DND-41 (cell line): ENCODE measurements at regions not wholly inside any gene's neighbourhood (a gene's known extent, or its start where the extent isn't known, plus 50 kb on each side); places are given as distances from the start of the nearest gene placed in this dataset.
A peak's percentile ranks its signal among the peaks of the same experiment; 100 is the strongest.
"Not testable (repeated sequence)": the region's sequence is repeated elsewhere in the genome, so short reads cannot be mapped to it uniquely, and the experiment has no call there.

ENCODE experiments used
- ATAC-seq: fragments of 200-7000 bp; cut with Tn5 transposase; 3 replicates; pipeline ENCODE4 v1.9.1; 2021; ENCODE audit warnings: low read depth; ENCODE audit not compliant: insufficient read depth
- DNase-seq: peaks from one replicate; pipeline ENCODE4 v3.0.0-alpha.2; 2020
- H2AFZ ChIP-seq: 2 replicates; pipeline ENCODE4 v1.6.0; 2012; ENCODE audit warnings: low read depth, low read length
- H3K27ac ChIP-seq: 2 replicates; pipeline ENCODE4 v1.5.1; 2012; ENCODE audit warnings: low read length, inconsistent platforms
- H3K27me3 ChIP-seq: fragments of 200-600 bp; sonication (generic); 2 replicates; pipeline ENCODE4 v1.6.0; 2012; ENCODE audit warnings: low read length, mild to moderate bottlenecking, inconsistent platforms; ENCODE audit not compliant: insufficient read depth, poor library complexity
- H3K36me3 ChIP-seq: 2 replicates; pipeline ENCODE4 v1.5.1; 2012; ENCODE audit warnings: low read length, inconsistent platforms; ENCODE audit not compliant: insufficient read depth
- H3K4me1 ChIP-seq: 2 replicates; pipeline ENCODE4 v1.5.1; 2012; ENCODE audit warnings: mild to moderate bottlenecking, low read length; ENCODE audit not compliant: insufficient read depth
- H3K4me2 ChIP-seq: 2 replicates; pipeline ENCODE4 v1.6.0; 2012; ENCODE audit warnings: mild to moderate bottlenecking, moderate library complexity, low read length, inconsistent platforms; ENCODE audit not compliant: insufficient read depth
- H3K4me3 ChIP-seq, 2 experiments: fragments of 200-600 bp in 1 of 2; shearing (Covaris generic) in 1 of 2; 2 replicates each; pipeline ENCODE4 v1.5.1; 2012 to 2016; ENCODE audit warnings: inconsistent platforms in 2 of 2, low read length in 2 of 2, mild to moderate bottlenecking in 2 of 2, low read depth in 1 of 2, moderate library complexity in 1 of 2
- H3K79me2 ChIP-seq: 2 replicates; pipeline ENCODE4 v1.6.0; 2012; ENCODE audit warnings: low read length, inconsistent platforms; ENCODE audit not compliant: insufficient read depth
- H3K9ac ChIP-seq: 2 replicates; pipeline ENCODE4 v1.6.0; 2012; ENCODE audit warnings: low read depth, mild to moderate bottlenecking, inconsistent platforms, low read length, moderate library complexity
- H3K9me3 ChIP-seq: 2 replicates; pipeline ENCODE4 v1.5.1; 2012; ENCODE audit warnings: low read length, moderate library complexity, mild to moderate bottlenecking, inconsistent platforms; ENCODE audit not compliant: insufficient read depth, severe bottlenecking
- H4K20me1 ChIP-seq: 2 replicates; pipeline ENCODE4 v1.6.0; 2012; ENCODE audit warnings: low read length; ENCODE audit not compliant: insufficient read depth
- CTCF ChIP-seq: IDR thresholded peaks from 2 replicates; pipeline ENCODE4 v1.5.1; 2012; ENCODE audit warnings: borderline replicate concordance, low read length, moderate library complexity, mild to moderate bottlenecking; ENCODE audit not compliant: poor library complexity, severe bottlenecking; ENCODE audit errors: extremely low read depth
- EZH2 ChIP-seq: IDR thresholded peaks from 3 replicates; pipeline ENCODE4 v1.6.1; 2012; ENCODE audit warnings: borderline replicate concordance, low read depth, mild to moderate bottlenecking, moderate library complexity, low read length, inconsistent platforms; ENCODE audit not compliant: severe bottlenecking

- no peak overlapping the region for H2AFZ ChIP-seq
- H3K36me3 ChIP-seq, result no peaks in the 10 kb centered on the region
- H3K4me1 ChIP-seq, result no peaks in the 10 kb centered on the region
- TF ChIP-seq EZH2 (no peak), CTCF (no peak)
- H3K4me2 ChIP-seq, result no peak overlapping the region
- ATAC-seq, result peak; percentile 20; the same call in 1 of the 3 replicates
- no peak overlapping the region for H3K27ac ChIP-seq
- no peaks in the 10 kb centered on the region; the same call in 1 of the 2 replicates for H4K20me1 ChIP-seq
- H3K9ac ChIP-seq, result no peak overlapping the region
- no peak for DNase-seq
- H3K27me3 ChIP-seq, result no peaks in the 10 kb centered on the region
- H3K4me3 ChIP-seq, result no peak overlapping the region
- H3K79me2 ChIP-seq, result no peaks in the 10 kb centered on the region
- no peaks in the 10 kb centered on the region for H3K9me3 ChIP-seq
Observed at GRCh38 chr14:105711841-105712460, 185.6 kb downstream of the TMEM121 start.

GRCh38 chr14:105712670-105713069 is 186.3 kb downstream of the TMEM121 start:
- H3K36me3 ChIP-seq, H3K4me2 ChIP-seq, H3K4me3 ChIP-seq, H3K27me3 ChIP-seq, H3K27ac ChIP-seq, H3K4me1 ChIP-seq, H3K9ac ChIP-seq, ATAC-seq, H3K79me2 ChIP-seq, H4K20me1 ChIP-seq, H3K9me3 ChIP-seq, DNase-seq, H2AFZ ChIP-seq: not testable (repeated sequence)

GRCh38 chr14:105713160-105713559 is 186.8 kb downstream of the TMEM121 start:
- H3K27me3 ChIP-seq, H3K79me2 ChIP-seq, H3K9ac ChIP-seq, H3K27ac ChIP-seq, H3K4me3 ChIP-seq, H2AFZ ChIP-seq, H4K20me1 ChIP-seq, H3K4me2 ChIP-seq, H3K9me3 ChIP-seq, H3K4me1 ChIP-seq, ATAC-seq, H3K36me3 ChIP-seq, DNase-seq: not testable (repeated sequence)

- DNase-seq, ATAC-seq: not testable (repeated sequence)
Observed at GRCh38 chr14:105713836-105714235, 187.5 kb downstream of the TMEM121 start.

GRCh38 chr14:105718787-105719186 is 192.4 kb downstream of the TMEM121 start:
- DNase-seq, ATAC-seq, H3K9me3 ChIP-seq: not testable (repeated sequence)

More at GRCh38 chr14:105713836-105714235, 187.5 kb downstream of the TMEM121 start:
- H3K4me2 ChIP-seq, H4K20me1 ChIP-seq, H2AFZ ChIP-seq, H3K27ac ChIP-seq, H3K9ac ChIP-seq, H3K4me3 ChIP-seq, H3K79me2 ChIP-seq, H3K9me3 ChIP-seq, H3K4me1 ChIP-seq, H3K27me3 ChIP-seq, H3K36me3 ChIP-seq: not testable (repeated sequence)

GRCh38 chr14:105720106-105720505 is 193.7 kb downstream of the TMEM121 start:
- not testable (repeated sequence) for DNase-seq

More at GRCh38 chr14:105718787-105719186, 192.4 kb downstream of the TMEM121 start:
- not testable (repeated sequence) for H3K4me1 ChIP-seq, H3K79me2 ChIP-seq, H4K20me1 ChIP-seq, H3K4me2 ChIP-seq, H3K4me3 ChIP-seq, H3K36me3 ChIP-seq, H3K27ac ChIP-seq, H2AFZ ChIP-seq, H3K27me3 ChIP-seq, H3K9ac ChIP-seq

GRCh38 chr14:105720852-105721601 is 194.6 kb downstream of the TMEM121 start:
- H4K20me1 ChIP-seq, H3K27ac ChIP-seq, H3K4me2 ChIP-seq, H3K4me1 ChIP-seq, H3K27me3 ChIP-seq, H2AFZ ChIP-seq, H3K9ac ChIP-seq, H3K79me2 ChIP-seq, H3K4me3 ChIP-seq, H3K36me3 ChIP-seq, ATAC-seq, H3K9me3 ChIP-seq, DNase-seq: not testable (repeated sequence)

More at GRCh38 chr14:105720106-105720505, 193.7 kb downstream of the TMEM121 start:
- not testable (repeated sequence) for H3K4me2 ChIP-seq, H3K9me3 ChIP-seq, H3K27me3 ChIP-seq, H3K9ac ChIP-seq, H4K20me1 ChIP-seq, H3K4me3 ChIP-seq, H3K79me2 ChIP-seq, H3K36me3 ChIP-seq, H3K4me1 ChIP-seq, H3K27ac ChIP-seq, H2AFZ ChIP-seq, ATAC-seq
